ENCODE measurements at regions not wholly inside any gene's neighbourhood (a gene's known extent, or its start where the extent isn't known, plus 50 kb on each side); places are given as distances from the start of the nearest gene placed in this dataset.

- DNase-seq (ENCODE audit: low read depth) = no peak
- H3K4me3 ChIP-seq (ENCODE audit: low read depth, low read length) = no peak overlapping the region
- TF ChIP-seq, protein P1, sequence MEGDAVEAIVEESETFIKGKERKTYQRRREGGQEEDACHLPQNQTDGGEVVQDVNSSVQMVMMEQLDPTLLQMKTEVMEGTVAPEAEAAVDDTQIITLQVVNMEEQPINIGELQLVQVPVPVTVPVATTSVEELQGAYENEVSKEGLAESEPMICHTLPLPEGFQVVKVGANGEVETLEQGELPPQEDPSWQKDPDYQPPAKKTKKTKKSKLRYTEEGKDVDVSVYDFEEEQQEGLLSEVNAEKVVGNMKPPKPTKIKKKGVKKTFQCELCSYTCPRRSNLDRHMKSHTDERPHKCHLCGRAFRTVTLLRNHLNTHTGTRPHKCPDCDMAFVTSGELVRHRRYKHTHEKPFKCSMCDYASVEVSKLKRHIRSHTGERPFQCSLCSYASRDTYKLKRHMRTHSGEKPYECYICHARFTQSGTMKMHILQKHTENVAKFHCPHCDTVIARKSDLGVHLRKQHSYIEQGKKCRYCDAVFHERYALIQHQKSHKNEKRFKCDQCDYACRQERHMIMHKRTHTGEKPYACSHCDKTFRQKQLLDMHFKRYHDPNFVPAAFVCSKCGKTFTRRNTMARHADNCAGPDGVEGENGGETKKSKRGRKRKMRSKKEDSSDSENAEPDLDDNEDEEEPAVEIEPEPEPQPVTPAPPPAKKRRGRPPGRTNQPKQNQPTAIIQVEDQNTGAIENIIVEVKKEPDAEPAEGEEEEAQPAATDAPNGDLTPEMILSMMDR (IDR thresholded peaks at IDR 0.05; ENCODE audit: low read depth, low read length, missing control alignments) = no peak
These were observed 128.8 kb downstream of the PAPOLA start for GRCh38 chr14:96631030-96631429.

- DNase-seq (ENCODE audit: low read depth) = no peak
- H3K4me3 ChIP-seq (ENCODE audit: low read depth, low read length) = no peak overlapping the region
- TF ChIP-seq, protein P1 (IDR thresholded peaks at IDR 0.05; ENCODE audit: low read depth, low read length, missing control alignments) = no peak
These were observed 129.6 kb downstream of the PAPOLA start for GRCh38 chr14:96631621-96632362.

DNA sequence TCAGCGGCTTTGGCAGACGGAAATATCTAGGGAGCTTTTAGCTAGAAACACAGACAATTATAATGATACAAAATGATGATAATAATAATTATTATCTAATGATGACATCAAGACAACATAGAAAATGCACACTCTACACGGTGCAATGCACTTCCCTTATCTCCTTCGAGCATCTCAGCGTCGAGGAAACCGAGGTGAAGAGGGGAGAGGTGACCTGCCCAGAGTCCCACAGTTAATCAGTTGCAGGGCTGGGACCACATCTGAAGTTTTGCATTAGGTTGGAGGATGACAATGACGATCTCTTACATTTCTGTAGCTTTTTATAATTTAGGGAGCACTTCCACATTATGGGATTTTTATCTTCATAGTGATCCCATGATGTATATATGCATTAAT lies 130.2 kb downstream of the PAPOLA start:
- no peak overlapping the region for H3K4me3 ChIP-seq (ENCODE audit: low read depth, low read length)
- TF ChIP-seq, protein P1 (IDR thresholded peaks at IDR 0.05; ENCODE audit: low read depth, low read length, missing control alignments) = no peak
- DNase-seq (ENCODE audit: low read depth) = no peak

- no peak overlapping the region for H3K4me3 ChIP-seq (ENCODE audit: low read depth, low read length)
- TF ChIP-seq, protein P1 (IDR thresholded peaks at IDR 0.05; ENCODE audit: low read depth, low read length, missing control alignments) = no peak
- DNase-seq (ENCODE audit: low read depth) = no peak
These were observed 130.9 kb downstream of the PAPOLA start for GRCh38 chr14:96633096-96633495.

DNA sequence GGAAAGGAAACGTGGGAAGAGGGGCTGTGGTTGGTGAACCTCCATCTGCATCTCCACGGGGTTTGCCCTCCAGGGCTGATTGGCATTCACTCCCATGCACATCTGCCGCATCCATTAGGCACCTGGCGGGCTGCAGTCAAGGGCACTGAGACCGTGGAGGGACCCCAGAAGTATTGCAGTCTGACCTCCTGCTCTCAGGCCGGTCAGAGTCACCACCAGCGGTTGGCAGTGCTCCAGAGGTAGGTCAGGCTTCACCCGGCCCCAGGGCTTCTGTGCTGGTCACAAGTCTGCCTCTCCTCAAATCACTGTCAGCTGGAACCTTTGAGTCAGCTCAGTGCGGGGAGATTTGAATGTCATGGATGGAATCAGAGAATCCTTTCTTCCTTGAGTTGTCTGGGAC lies 132.3 kb downstream of the PAPOLA start:
- no peak overlapping the region for H3K4me3 ChIP-seq (ENCODE audit: low read depth, low read length)
- TF ChIP-seq, protein P1 (IDR thresholded peaks at IDR 0.05; ENCODE audit: low read depth, low read length, missing control alignments) = no peak
- no peak for DNase-seq (ENCODE audit: low read depth)

DNA sequence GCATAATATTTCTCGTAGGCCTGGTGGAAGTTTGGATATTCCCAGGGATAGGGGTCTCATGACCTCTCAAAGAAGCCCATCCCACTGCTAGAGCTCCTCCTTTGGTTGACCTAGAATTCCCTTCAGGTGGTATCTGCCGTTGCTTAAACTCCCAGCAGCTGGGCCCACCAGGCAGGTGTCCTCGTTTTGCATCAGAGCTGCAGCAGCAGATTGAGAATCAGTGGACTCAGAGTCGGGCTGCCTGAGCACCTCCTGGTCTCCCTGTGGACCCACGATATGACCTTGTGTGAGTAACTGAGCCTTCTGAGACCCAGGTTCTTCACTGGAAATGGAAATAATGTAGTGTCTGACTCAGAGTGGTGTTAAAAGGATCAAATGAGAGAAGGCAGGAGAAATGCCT lies 132.7 kb downstream of the PAPOLA start:
- DNase-seq (ENCODE audit: low read depth) = no peak
- no peak overlapping the region for H3K4me3 ChIP-seq (ENCODE audit: low read depth, low read length)
- TF ChIP-seq, protein P1 (IDR thresholded peaks at IDR 0.05; ENCODE audit: low read depth, low read length, missing control alignments) = no peak

DNA sequence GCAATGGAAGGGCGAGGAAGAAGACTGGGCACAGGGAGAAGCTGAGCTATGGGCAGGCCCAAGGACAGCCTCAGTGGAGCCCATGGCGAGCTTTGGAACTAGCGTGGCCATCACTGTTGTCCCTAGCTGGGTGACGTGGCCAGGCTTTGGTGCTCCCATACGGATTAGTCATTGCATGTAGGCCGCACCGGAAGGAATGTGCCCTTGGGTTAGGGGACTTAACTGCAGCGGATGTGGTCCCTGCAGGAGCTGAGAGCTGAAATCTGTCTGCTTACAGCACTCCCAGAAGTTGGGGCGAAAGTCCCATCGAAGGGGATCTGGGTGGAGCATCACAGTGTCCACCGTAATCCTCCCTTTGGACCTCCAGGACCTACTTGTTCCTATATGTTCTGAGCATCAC lies 133.7 kb downstream of the PAPOLA start:
- TF ChIP-seq, protein P1 (IDR thresholded peaks at IDR 0.05; ENCODE audit: low read depth, low read length, missing control alignments) = no peak
- DNase-seq (ENCODE audit: low read depth) = no peak
- no peak overlapping the region for H3K4me3 ChIP-seq (ENCODE audit: low read depth, low read length)
